ENCODE measurements at regions not wholly inside any gene's neighbourhood (a gene's known extent, or its start where the extent isn't known, plus 50 kb on each side); places are given as distances from the start of the nearest gene placed in this dataset.

- no peak for TF ChIP-seq CTCF (IDR thresholded peaks at IDR 0.05)
- no peak for TF ChIP-seq POLR2A (IDR thresholded peaks at IDR 0.05)
- no peak for TF ChIP-seq EP300 (IDR thresholded peaks at IDR 0.05)
Measured at GRCh38 chr7:68183176-68183575, 1186.5 kb downstream of the TYW1 start.

Data from ovary (tissue), 3 donors.